Head of caudate nucleus (tissue), 42 donors: ENCODE measurements at regions not wholly inside any gene's neighbourhood (a gene's known extent, or its start where the extent isn't known, plus 50 kb on each side); places are given as distances from the start of the nearest gene placed in this dataset.

Experiments
- DNase-seq, 42 donors: peaks; one replicate each; pipeline versions ENCODE4 v3.0.0 to v3.0.0-alpha.2; 2020 to 2021; ENCODE audit warnings: mixed read lengths in 7 of 42
- intact Hi-C: fragments of 100-400 bp; cut with DNase I; formaldehyde crosslinking; loops from one replicate; pipeline ENCODE4 v1.15.0; 2022

- DNase-seq = no peak
- intact Hi-C loops = no loop called here
Observed at GRCh38 chr14:54121466-54122027, 164.9 kb upstream of the BMP4 start.

GRCh38 chr14:54123841-54124240 lies 167.2 kb upstream of the BMP4 start:
- intact Hi-C loops = no loop called here
- no peak for DNase-seq

- no peak for DNase-seq
- intact Hi-C loops = no loop called here
Observed at GRCh38 chr14:54125109-54125508, 168.5 kb upstream of the BMP4 start.

GRCh38 chr14:54126947-54127346 lies 170.3 kb upstream of the BMP4 start:
- no peak for DNase-seq
- intact Hi-C loops = no loop called here

- intact Hi-C loops = no loop called here
- DNase-seq = no peak
Observed at GRCh38 chr14:54127526-54127925, 170.9 kb upstream of the BMP4 start.

- DNase-seq = no peak
- intact Hi-C loops = no loop called here
Observed at GRCh38 chr14:54129850-54130640, 173.4 kb upstream of the BMP4 start.

DNA sequence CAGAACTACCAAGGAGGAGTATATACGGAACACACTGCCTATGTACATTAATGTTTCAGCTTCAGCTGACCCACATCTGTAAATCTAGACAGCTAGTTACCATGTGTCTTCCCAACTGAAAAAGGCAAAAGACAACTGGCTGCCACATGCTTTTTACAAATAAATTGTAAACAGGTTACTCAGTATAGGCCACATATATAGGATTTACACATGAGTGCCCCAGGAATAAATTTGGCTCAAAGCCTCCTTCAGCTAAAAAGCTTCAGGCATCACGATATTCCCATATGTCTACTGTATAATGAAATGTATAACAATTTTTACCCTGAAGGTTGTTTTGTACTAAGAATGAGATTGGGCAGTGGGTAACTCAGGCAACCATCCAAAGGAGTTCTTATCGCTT lies 175.9 kb upstream of the BMP4 start:
- no peak for DNase-seq
- intact Hi-C loops = no loop called here

- intact Hi-C loops = no loop called here
- DNase-seq = no peak
Observed at GRCh38 chr14:54133896-54134295, 177.3 kb upstream of the BMP4 start.

- no peak for DNase-seq
- intact Hi-C loops = no loop called here
Observed at GRCh38 chr14:54135804-54136280, 179.2 kb upstream of the BMP4 start.

DNA sequence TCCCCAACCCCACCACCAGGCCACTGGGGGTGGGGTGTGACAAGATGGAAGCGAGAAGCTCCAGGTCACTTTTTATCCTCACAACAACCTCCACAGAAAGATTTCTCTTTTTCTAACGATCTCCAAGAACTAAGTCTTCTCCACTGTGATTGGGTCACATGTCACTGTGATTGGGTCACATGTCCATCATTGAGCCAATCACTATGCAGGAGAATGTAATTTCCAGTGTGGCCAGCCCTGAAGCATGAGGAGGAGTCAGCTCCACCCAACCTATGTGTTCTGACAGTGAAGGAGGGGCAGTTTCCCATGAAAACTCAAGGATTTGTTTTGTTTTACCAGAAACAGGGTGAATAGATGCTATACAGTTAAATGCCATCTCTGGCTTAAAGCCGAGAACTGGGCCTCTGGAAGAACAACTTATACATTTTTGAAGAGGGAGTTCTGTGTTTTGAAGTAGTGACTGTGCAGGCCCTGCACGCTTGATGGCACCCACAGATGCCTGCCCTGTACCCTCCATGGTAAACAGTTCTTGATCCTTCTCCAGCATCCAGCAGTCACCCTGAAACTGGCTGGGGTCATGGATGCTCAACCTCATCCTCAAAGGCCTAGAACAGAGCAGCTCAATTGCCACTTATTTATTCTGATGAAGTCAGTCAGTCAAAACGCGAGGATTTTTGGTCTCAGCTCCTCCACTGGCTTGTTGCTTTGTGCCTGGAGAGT lies 180.4 kb upstream of the BMP4 start:
- DNase-seq = no peak
- intact Hi-C loops = no loop called here

DNA sequence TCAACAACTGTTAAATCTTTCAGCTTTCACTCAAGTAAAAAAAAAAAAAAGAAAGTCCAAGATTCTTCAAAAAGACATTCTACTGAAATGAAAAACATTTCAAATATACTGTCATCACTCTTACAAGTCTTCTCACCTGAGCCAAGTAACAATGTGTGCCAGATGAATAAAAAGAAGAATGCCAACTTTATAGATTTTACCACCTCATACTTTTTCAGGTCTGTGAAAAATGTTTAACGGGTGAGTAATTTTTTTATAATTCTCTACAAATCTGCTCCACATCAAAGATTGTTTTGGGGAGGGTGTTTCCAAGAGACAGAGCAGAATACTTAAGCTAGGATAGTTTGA lies 181.0 kb upstream of the BMP4 start:
- no peak for DNase-seq
- intact Hi-C loops = no loop called here

GRCh38 chr14:54138024-54138353 lies 181.4 kb upstream of the BMP4 start:
- intact Hi-C loops = no loop called here

DNA sequence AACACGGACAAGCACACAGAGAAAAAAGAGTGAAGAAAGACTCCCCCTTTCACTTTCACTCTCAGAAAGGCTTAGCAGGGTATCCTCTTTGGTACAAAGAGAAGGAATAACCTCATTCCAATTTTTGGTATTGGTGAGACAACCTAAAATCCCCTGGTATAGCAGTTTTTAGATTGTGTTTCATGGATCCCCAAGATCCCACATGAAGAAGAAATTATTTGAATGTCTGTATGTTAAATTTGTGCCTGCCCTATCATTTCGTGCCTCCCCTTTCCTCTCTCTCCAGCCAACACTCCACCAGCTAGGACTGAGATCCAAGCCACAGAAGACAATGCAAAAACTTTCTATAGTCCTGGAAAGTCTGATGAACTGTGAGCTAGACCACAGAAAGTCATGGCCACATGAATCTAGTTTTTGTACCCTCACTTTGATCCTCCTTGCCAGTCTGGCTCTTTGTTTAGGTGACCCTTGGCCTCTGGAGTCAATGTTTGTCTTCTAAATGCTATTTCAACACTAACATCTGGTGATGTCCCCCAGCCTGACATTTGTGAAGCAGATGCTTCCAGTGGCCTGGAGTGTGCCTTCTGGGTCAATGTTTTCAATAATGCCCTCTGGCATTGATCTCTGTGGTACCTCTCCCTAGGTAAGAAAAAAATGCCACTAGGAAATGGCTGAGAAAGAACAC lies 181.9 kb upstream of the BMP4 start:
- intact Hi-C loops = no loop called here
- DNase-seq = no peak

More at GRCh38 chr14:54138024-54138353, 181.4 kb upstream of the BMP4 start:
- DNase-seq = no peak

- intact Hi-C loops = no loop called here
- no peak for DNase-seq
Observed at GRCh38 chr14:54140551-54140950, 183.9 kb upstream of the BMP4 start.

DNA sequence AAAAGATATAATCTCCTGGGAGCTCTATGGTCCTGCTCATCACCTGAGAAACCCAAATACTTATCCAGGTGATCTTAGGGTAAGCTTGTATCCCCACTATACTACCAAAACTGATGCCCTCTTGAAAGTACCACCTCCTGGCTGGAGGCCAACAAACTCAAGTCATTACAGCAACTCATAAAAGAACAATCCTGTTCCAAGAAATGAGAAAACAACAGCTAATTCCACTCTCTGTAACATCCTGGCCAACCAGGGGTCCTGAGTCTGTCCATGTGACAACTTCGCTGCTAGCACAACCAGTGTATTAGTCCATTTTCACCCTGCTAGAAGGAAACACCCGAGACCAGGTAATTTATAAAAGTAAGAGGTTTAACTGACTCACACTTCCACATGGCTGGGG lies 190.0 kb upstream of the BMP4 start:
- DNase-seq = no peak
- intact Hi-C loops = no loop called here

- DNase-seq = no peak
- intact Hi-C loops = no loop called here
Observed at GRCh38 chr14:54147282-54147681, 190.7 kb upstream of the BMP4 start.

GRCh38 chr14:54147758-54148157 lies 191.1 kb upstream of the BMP4 start:
- DNase-seq = no peak

GRCh38 chr14:54148251-54148650 lies 191.6 kb upstream of the BMP4 start:
- no peak for DNase-seq
- intact Hi-C loops = no loop called here

More at GRCh38 chr14:54147758-54148157, 191.1 kb upstream of the BMP4 start:
- intact Hi-C loops = no loop called here

DNA sequence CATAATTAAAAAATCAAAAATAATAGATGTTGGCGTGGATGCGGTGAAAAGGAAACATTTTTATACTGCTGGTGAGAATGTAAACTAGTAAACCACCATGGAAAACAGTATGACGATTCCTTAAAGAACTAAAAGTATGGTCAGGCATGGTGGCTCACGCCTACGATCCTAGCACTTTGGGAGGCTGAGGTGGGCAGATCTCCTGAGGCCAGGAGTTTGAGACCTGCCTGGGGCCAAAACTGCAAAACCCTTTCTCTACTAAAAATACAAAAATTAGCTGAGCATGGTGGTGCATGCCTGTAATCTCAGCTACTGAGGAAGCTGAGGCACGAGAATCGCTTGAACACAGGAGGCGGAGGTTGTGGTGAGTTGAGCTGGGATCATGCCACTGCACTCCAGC lies 195.7 kb upstream of the BMP4 start:
- intact Hi-C loops = no loop called here
- DNase-seq = no peak
